ENCODE measurements at regions not wholly inside any gene's neighbourhood (a gene's known extent, or its start where the extent isn't known, plus 50 kb on each side); places are given as distances from the start of the nearest gene placed in this dataset.
"Not testable (repeated sequence)": the region's sequence is repeated elsewhere in the genome, so short reads cannot be mapped to it uniquely, and the experiment has no call there.

DNA sequence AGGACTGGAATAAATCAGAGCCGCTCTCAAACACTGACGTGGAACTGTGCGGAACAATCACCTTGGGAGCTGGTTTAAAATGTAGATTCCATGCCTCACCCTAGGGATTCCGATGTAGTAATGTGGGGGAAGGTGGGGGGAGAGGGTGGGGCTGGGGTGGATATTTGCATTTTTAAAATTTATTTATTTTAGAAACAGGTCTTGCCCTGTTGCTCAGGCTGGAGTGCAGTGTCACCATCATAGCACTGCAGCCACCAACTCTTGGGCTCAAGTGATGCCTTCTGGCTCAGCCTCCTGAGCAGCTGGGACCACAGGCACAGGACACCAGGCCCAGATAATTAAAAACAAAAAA lies 101.9 kb upstream of the SEC22B start:
- not testable (repeated sequence) for DNase-seq (ENCODE audit: low read depth in 2 of 2)

DNA sequence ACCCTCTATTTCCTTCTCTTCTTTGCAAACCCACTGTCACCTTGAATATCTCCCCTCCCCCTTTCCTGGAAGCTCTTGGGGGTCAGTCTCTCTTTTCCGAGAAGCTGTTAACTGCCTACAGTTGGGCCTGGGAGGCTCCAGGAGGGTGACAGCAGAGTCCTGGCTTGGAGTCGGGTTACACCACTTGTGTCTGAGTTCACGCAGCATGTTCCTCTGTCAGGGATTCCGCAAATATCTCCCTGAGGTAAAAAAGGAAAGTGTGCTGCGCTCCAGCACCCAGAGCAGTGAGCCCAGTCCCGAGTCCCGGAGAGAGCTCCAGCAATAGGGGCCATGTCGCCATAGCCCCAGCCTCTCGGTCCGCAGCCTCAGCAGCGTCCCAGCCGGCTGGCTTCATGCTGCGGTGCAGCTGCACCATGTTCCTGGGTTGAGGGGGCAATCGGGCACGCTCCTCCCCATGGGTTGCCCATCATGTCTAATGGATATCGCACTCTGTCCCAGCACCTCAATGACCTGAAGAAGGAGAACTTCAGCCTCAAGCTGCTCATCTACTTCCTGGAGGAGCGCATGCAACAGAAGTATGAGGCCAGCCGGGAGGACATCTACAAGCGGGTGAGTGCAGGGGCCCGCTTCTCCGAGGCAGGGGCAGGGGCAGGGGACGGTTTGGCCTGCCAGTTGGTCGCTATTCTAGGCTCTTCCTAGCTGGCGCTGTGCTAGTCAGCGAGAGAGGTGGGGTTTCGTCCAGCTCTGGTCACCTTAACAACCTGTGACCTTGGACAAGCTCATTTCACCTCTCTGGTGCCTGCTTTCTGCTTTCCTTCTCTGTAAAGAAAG lies 101.3 kb upstream of the SEC22B start:
- not testable (repeated sequence) for DNase-seq (ENCODE audit: low read depth in 2 of 2)

DNA sequence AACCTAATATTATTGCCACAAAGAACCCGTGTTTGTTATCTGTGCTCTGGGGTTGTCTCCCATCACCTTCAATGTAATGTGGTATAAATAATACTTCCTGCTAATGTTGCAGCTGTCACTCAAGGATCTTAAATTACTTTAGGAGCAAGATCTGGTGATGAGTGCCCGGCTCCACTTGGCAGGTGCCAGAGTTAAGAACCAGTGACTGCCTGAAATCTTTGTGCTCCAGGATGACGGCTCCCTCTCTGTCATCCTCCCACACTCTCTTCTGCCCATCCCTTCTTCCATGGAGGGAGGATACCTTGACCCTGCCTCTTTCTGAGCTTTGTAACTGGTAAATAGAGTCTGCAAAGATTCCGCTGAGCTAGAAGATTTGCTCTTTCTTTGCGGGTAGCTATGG lies 100.4 kb upstream of the SEC22B start:
- DNase-seq (ENCODE audit: low read depth in 2 of 2) = not testable (repeated sequence)

DNA sequence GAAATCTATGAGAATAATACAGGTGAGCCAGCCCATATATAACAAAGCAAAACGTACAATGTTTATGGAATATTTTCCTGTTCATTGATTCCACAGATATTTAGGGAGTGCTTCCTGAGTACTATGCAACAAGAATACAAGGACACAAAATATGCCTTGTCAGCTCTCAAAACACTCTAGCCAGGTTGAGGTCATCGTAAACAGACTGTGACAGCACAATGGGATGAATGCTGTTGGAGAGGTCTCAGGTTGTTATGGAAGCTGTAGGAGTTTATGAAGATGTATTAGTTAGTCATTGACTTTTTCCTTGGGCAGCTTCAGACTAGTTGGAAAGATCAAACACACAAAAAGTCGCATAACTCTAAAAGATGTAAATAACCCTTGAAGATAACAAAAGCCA lies 98.1 kb upstream of the SEC22B start:
- not testable (repeated sequence) for DNase-seq (ENCODE audit: low read depth in 2 of 2)

DNA sequence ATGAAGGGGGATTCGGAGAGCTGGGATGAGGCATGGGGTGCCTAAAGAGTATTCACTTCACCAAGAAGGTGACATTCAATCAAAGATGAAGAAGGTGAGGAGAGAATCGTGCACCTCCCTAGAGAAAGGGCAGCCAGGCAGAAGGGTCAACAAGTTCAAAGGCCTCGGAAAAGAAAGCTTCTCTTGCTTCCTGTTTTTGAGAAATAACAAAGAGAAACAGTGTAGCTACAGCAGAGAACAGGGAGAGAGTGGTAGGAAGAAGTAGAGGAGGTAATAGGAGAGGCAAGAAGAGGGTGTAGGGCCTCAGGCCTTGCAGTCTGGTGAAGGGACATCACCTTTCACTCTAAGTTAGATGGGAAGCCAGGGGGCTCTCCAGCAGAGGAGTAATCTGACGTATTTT lies 97.0 kb upstream of the SEC22B start:
- DNase-seq (ENCODE audit: low read depth in 2 of 2) = not testable (repeated sequence)

DNA sequence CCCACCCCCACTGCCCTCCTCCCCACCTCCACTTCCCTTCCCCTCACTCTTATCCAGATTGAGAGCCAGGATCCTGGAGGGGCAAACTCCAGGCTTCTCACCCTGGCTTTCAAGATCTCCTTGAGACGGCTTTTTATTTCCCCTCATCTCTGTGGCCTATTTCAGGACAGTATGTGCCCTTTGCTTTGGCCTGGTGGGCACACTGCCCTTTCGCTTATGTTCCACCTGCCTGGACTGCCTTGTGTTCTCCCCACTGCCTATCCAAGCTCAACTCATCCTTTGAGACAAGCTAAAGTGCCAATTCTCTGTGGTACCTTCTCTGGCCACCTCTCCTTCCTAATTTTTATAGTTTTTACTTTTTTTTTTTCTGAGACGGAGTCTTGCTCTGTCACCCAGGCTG lies 95.9 kb upstream of the SEC22B start:
- DNase-seq (ENCODE audit: low read depth in 2 of 2) = not testable (repeated sequence)

DNA sequence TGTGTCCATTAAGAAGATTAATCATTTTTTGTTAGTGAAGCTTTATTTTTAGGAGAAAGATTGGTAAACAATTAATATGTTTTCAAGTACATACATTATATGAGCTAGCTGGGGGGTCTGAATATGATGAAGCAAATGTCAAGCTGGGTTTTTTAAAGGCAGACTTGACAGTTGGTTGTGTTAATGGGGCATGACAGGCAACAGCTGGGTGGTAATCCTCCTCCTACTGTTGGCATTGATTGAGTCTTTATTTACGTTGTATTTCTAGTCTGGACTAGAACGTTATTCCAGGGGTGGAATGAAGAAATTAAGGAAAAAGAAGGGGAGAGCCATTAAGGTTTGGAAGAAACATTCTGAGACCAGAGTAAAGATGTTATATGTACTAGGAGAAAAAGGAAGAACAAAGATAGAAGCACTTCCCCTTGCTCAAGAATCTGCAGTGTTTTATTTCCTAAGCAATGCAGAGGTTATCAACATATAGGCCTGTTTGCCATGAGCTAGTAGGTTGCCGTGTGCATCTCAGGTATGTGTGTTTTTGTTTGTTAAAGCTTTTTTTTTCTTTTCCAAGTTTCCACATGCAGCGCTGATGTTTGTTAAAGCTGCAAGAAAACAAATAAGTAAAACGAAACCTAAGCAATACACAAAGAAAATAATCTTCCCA lies 95.4 kb upstream of the SEC22B start:
- not testable (repeated sequence) for DNase-seq (ENCODE audit: low read depth in 2 of 2)

DNA sequence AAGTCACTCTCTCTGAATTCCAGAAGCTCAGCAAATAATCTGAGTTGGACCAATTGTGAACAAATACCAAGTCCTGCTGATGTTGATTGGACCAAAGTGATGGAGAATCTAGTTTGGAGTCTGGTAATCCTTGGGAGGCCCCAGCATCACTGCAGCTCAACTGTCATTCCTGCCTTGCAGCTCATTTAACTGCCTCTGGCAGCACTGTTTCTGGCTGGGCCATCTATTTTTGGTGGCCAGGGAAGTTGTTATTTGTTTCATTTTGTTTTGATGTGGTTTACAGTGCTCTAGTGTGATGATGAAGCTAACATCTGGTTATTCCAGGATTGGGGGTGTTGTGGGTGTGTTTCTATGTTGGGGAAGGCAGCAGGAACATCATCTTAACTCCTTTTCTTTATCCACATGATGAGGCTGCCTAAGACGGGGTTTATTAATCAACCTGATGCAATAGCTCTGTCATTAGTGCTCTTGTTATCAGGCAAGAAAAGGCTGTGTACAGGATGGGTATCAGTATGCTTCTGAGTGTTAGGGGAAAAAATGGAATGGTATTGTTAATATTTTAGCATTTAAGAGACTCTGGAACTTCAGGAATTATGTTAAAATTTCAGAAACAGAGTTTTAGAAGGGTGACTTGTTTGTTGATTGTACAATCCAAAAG lies 91.7 kb upstream of the SEC22B start:
- not testable (repeated sequence) for DNase-seq (ENCODE audit: low read depth in 2 of 2)

DNA sequence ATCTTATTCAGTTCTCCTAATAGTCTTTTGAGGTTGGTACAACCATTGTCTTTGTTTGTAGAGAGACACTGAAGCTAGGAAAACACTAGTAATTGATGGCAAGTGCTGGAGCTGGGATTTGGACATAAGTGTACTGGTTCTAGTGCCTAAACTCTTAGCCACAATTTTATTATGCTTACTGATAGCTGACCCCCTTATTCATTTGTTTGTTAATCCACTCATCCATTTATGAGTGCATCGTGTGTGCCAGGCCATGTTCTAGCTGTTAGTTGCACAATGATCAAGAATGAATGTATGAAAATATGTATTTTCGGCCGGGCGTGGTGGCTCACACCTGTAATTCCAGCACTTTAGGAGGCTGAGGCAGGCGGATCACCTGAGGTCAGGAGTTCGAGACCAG lies 88.2 kb upstream of the SEC22B start:
- DNase-seq (ENCODE audit: low read depth in 2 of 2) = not testable (repeated sequence)

DNA sequence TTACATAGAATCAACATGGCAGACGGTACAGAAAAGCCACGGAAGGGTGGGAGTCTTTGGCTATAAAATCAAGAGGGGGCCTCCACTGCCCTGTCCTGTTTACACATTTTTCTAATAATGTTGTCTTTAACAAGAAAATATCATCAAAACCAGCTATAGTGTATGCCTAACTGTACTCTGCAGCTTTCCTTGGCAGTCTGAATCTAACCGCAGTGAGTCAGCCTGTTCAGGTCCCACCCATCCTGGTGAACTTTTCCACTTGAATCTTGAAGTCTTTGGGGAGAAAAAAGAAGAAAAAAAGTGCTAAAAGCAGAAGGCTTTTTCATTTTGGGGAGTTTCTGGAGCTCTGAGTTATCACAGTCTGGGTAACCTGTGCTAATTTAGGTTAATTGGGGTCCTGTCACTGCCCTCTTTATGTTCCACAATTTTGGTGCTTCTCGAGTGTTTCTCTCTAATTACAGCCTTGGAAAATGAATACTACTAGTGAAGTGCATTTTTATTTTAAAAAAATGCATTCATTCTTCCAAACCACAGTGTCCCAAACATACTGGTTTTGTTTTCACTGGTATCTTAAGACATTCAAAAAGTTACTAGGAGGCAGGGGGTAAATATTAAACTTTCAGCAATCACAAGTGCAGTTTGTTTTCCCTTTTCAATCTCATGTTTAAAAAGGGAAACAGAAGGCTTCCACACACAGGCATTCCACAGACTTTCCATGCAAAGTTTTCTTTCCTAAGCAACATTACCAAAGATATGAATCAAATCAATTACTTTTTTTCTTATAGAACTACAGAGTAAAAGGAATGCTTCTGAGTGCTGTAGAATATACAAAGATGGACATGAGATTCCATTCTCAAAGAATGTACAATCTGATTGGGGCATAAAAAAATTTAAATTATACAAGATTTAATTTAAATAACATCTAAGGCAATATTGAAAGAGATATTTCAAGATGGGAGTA lies 86.8 kb upstream of the SEC22B start:
- DNase-seq (ENCODE audit: low read depth in 2 of 2) = not testable (repeated sequence)

DNA sequence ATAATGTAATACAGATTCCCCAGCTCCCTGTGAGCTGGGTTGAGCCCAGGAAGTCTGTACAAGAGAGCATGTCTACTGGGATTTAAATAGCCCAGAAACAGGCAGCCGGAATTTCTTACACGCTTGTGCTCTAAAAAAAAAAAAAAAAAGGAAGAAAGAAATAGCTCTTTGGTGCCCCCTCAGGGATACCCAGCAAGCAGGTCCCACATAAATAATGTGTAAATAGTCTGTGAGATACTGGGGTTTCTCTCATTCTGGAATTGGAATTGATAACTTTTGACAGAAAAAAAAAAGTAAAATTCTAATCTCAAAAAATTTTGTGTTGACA lies 81.4 kb upstream of the SEC22B start:
- not testable (repeated sequence) for DNase-seq (ENCODE audit: low read depth in 2 of 2)

DNA sequence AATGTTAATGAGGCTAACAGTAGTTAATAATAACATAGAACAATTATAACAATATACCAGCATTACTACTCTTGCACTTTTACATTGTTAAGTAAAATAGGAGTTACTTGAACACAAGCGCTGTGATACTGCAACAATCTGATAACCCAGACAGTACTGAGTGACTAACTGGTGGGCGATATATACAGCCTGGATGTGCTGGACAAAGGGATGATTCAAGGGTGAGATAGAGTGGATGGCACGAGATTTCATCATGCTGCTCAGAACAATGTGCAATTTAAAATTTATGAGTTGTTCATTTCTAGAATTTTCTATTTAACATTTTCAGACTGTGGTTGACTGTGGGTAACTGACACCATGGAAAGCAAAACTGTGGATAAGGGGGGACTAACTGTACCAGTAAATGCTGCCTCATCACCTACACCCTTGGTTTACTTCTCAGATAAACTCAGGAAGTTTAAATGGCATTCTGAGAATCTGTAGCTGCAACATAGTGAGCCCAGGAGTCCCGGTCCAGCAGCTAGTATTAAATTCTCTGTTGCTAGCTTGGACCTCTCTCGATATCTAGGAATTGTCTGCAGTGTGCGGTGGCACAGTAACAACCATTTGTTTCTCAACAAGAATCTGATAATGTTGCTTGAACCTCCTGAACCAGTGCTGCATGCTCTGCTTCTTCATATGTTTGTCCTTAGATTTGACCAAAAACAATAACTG lies 80.9 kb upstream of the SEC22B start:
- DNase-seq (ENCODE audit: low read depth in 2 of 2) = not testable (repeated sequence)

DNA sequence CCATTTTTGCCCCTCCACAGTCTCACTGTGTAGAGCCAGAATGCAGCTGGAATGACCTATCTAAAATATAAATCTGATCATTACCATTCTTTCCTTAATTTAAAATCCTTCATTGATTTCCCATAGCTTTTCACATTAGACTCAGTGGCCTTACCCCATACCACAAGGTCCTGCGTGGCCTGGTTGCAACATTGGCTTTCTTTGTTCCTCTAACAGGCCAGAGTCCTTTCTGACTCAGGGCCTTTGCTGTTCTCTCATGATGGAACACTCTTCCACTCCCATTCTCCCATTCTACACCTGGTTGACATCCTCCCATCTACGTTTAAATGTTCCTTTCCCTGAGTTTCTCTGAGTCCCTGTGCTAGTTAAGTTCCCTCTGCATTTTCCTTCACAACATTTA lies 74.4 kb upstream of the SEC22B start:
- DNase-seq (ENCODE audit: low read depth in 2 of 2) = not testable (repeated sequence)

DNA sequence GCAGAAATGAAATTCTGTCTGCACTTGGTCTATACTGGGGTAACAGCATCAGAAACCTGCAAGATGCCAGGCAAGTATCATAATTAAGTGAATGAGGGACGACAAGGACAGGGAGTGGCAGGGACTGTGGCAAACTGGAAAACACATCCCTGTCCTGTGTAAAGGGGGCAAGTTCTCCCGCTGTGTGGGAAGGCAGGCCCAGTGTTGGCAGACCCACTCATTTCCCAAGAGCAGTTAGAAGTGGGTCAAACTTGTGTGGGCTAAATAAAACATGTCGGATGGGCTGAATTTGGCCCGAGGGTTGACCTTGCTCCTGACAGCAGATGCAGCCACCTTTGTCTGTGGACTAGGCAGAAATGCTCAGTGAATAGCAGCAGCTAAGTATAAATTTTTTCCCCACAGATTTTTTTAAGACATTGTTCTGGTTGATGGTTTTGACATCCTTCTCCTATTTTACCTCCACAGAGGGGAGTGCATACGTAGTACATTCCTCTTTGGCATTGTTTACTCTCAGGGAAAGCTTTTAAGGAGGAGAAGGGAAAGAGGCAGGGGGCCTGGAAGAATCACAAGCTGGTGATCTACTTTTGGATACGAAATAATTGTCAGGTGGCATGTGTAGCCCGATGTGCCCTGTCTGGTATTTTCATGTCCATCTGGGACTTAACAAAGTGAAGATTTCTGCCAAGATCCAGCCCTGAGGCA lies 72.6 kb upstream of the SEC22B start:
- DNase-seq (ENCODE audit: low read depth in 2 of 2) = not testable (repeated sequence)

DNA sequence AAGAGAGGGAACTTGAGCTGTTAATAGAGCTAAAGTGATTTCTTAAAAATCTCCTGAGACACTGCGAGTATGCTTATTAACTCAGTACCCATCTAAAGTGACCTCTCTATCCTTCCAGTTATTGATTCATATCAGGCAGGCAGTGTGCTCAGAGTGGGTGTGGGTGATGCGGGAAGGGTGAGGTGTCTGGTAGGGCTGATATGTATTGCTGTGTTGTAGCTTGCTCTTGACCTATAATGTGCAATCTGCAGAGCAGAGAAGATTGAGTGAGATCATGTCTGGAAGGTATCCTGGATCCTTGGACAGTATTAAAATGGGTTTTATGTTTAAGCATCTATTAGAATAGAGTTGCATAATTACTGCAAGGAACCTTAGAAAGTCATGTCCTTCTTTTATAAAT lies 71.9 kb upstream of the SEC22B start:
- DNase-seq (ENCODE audit: low read depth in 2 of 2) = not testable (repeated sequence)

DNA sequence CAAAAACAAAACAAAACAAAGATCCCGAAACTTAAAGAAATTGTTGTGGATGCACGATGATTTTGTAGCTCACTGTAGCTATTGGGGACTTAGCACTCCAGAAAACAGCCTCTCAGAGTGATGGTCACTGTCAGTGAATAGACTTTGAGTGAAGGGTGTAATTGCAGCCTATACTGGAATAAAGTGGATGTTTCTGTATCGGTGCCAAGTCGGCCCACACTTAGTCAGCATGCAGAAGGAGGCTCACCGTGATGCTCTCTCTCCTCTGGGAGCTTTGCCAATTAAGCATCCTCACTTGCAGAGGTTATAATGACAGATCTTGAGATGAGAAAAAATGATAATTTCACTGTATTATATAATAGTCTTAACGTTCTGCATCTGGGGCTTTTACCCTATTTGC lies 67.5 kb upstream of the SEC22B start:
- DNase-seq (ENCODE audit: low read depth in 2 of 2) = not testable (repeated sequence)

DNA sequence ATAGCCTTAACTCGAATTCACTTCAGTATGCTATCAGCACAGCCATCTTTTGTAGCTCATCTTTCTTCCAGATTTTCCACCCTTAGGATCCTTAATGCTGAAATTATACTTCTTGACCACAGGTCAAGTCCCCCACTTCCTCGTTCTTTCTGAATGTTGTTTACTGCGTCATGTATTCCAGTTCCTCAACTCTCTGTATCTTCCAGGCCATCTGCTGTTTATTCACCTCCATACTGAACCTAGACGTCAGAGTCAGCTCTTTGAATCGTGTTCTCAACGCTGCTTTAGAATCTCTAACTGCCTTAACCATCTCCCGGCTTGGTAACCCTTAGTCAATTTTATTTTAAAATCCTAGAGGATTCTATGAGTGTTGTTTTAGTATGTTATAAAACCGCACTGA lies 66.3 kb upstream of the SEC22B start:
- not testable (repeated sequence) for DNase-seq (ENCODE audit: low read depth in 2 of 2)

DNA sequence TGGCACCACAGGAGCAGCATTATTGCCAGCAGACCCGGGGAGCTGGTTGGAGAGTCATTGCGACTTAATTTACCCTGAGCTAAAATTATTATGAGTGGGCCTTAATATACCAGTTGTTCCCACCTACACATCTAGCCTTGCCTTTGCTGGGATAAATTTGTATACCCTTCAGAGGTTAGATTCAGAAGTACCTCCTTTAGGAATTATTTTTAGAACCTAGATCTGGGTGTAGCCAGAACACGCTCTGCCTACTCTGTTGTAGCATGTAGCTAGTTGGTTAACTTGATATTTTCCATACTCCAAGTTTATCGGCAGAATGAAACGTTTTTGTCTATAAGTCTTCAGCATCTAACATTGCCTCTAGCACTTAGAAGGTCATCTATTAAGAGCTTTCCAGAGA lies 65.5 kb upstream of the SEC22B start:
- not testable (repeated sequence) for DNase-seq (ENCODE audit: low read depth in 2 of 2)

DNA sequence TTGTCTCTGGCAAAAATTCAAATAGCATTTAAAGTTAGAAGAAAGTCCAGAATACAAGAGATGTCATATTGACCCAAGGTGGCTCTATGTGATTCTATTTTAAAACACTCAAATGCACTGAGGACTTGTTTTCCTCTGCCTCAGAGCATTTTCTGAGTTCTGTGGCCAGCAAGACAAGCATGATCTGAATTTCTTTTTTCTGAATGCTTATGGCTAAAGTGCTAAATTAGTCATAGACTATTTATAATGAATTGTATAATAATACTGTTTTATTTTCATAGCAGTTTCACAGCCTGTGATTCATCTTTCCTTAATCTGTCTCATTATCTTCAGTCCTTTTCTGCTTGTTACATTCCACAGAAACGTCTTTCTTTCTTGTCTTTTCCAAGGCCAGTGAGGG lies 63.9 kb upstream of the SEC22B start:
- DNase-seq (ENCODE audit: low read depth in 2 of 2) = not testable (repeated sequence)

DNA sequence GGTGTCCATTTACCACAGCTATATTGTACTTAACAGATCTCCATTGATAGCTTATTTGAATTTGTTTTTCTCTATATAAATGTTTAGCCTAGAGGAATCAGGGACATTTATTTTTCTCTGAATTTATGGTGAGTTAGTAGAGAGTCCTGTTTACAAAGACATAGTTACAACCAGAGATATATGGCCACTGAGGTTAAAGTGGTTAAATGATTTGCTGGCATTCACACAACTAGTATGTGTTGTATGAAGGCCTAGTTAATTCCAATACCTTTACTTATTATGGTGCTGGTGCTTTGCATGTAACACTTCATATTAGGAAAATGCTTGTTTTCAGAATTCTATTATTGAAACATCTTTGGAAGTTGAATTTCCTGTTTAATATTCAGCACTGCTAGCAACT lies 63.0 kb upstream of the SEC22B start:
- DNase-seq (ENCODE audit: low read depth in 2 of 2) = not testable (repeated sequence)

Measured in fibroblast of skin of left biceps (primary cell).